NCI-H1930 (cell line): ENCODE measurements at regions not wholly inside any gene's neighbourhood (a gene's known extent, or its start where the extent isn't known, plus 50 kb on each side); places are given as distances from the start of the nearest gene placed in this dataset.

Source experiments
- DNase-seq, 2 experiments: peaks; one replicate each; lab custom pipeline; 2025; lab: John Stamatoyannopoulos, UW

- no peak for DNase-seq
Observed at GRCh38 chr7:42445691-42446090, 208.7 kb upstream of the GLI3 start.

- no peak for DNase-seq
Observed at GRCh38 chr7:42440951-42441350, 203.9 kb upstream of the GLI3 start.

DNA sequence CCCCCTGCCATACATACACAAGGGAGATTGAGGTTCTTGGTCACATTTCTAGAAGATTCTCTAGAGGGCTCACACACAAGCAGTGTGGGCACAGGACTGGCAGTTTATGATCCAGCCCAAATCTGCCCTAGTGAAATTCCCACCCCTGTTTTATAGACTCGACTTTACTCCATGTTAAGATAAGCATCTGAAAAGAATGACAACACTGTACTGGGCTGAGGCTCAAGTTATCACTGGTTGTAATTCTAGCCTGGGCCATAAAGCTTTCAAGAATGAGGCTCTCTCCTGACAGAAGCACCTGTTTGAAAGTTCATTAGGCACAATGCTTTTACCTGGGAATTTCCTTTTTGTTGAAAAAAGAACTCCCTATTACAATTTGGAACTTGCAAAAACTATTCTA is 195.6 kb upstream of the GLI3 start:
- no peak for DNase-seq

DNA sequence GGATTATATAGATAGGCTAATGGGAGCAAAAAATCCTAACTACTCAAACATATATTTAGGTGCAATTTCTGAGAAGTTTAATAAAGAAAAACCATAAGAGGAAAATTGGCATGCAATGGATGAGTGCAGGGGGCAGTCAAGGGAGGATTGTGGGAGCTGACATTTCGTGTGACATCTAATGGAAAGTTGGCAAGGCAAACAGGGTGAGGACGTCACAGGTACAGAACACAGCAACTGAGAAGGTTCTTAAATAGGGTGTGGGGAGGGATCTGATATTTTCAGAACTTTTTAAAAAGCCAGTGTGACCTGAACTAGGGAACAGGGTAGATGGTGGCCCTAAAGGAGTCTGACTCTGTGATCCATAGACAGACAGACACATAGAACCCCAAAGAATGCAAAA is 194.9 kb upstream of the GLI3 start:
- no peak for DNase-seq

- DNase-seq, result no peak
Observed at GRCh38 chr7:42429339-42429738, 192.3 kb upstream of the GLI3 start.

- DNase-seq, result no peak
Observed at GRCh38 chr7:42426163-42426562, 189.2 kb upstream of the GLI3 start.

GRCh38 chr7:42414941-42415505 is 178.0 kb upstream of the GLI3 start:
- no peak for DNase-seq

DNA sequence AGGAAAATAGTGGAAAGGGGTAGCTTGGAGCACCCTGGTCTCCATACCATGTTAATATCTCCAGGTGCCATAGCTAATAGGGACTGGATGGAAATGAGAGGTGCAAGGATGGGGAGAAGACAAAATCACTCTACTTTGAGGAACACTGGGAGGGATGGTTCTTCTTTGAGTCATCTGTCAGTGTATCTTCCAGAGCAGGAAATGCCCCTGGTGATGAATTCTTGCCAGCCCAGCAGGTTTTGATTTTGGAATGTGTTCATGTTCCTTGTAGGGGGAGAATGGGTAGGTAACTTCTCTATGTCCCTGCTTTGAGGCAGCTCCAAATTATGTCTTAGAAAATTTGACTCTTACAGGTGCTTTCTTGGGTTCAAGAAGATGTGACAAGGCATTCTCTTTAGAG is 177.0 kb upstream of the GLI3 start:
- no peak for DNase-seq

DNA sequence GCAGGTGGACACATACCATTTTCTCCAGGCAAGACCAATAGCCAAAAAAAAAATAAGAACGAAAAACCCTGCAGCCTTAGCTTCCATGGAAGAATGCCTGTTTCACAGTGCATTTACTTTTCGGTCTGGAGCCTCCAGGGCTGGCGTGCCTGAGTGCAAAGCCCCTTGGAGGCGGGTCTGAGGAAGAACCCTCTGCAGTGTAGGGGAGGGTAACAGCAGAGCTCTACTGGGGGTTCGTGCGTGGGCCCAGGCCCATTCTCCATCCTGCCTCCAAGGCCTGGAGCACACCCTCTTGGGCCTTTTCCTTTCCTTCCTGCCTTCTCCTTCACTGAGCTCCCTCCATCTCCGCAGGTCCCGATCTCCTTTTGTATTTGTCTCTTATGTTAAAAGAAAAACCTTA is 172.3 kb upstream of the GLI3 start:
- DNase-seq, result no peak

DNA sequence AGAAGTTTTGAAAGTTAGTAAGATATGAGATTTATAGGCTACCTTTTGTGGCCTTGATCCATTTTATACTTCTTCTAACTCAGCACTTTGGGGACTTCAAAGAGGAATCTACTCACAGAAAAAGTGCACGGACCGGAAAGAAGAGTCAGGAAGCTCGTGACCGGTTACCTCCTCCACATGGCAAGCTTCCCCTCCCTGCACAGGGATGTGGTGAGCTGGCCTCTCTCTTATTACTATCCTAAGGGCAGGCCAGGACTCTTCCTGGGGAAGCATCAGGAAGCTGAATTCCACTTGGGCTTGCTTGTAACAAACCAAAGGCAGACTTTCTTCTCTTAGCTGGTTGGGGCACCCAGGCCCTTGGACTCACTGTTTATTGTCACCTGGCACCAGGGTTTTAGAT is 170.8 kb upstream of the GLI3 start:
- no peak for DNase-seq

GRCh38 chr7:42407021-42407710 is 170.2 kb upstream of the GLI3 start:
- DNase-seq, result no peak

GRCh38 chr7:42406358-42406757 is 169.3 kb upstream of the GLI3 start:
- DNase-seq, result no peak

DNA sequence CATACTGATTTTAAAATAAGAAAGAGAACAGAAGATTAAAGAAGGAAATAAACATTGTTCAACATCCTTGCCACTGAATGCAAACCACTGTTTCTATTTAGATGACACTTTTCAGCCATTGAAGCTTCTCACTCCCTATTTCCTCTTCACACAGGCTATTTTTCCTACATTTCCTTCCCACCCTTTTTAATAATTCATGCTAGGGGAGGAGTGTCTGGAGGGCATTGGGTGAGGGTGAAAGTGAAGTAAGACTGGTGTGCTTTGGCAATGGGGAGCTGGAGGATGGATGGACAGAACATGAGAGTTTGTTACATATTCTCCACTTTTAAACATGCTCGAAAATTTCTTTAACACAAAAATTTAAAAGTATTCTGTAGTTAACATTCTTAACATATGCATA is 168.8 kb upstream of the GLI3 start:
- DNase-seq, result no peak

GRCh38 chr7:42403831-42404230 is 166.8 kb upstream of the GLI3 start:
- no peak for DNase-seq

GRCh38 chr7:42400961-42401360 is 164.0 kb upstream of the GLI3 start:
- DNase-seq, result no peak

GRCh38 chr7:42400211-42400772 is 163.3 kb upstream of the GLI3 start:
- no peak for DNase-seq

- DNase-seq, result no peak
Observed at GRCh38 chr7:42395607-42396006, 158.6 kb upstream of the GLI3 start.

DNA sequence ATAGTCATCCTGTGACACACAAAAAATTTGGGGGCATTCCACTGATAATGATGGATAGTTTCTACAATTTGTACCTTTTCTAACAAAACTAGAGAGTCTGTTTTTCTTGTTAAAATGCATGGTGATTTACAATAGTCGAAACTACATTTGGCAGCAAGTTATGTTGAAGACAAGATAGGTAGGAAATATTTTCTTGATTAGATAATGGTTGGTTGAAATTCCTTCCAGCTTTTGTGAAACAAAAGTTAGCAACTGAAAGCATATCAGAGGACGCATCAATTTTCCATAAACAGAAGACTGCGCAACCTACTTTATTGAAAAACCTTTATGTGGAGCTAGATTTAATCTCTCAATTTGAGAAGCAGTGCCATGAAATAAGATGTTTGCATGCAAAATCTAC is 155.8 kb upstream of the GLI3 start:
- no peak for DNase-seq

DNA sequence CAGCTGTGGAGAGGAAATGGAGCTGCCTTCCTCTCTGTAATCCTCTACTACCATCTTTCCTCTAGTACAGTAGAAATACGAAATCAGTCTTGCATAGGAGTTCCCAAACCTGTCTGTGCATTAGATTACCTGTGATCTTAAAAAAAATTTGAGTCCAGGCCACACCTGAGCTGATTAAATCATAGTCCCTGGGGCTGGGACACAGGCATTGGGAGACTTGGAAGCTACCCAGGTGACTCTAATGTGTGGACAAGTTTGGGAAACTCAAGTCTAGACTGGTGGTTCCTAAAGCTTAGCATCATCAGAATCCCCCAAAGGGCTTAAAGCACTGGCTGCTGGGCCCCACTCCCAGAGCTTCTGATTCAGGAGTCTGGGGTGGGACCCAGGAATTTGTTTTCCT is 152.7 kb upstream of the GLI3 start:
- DNase-seq, result no peak

DNA sequence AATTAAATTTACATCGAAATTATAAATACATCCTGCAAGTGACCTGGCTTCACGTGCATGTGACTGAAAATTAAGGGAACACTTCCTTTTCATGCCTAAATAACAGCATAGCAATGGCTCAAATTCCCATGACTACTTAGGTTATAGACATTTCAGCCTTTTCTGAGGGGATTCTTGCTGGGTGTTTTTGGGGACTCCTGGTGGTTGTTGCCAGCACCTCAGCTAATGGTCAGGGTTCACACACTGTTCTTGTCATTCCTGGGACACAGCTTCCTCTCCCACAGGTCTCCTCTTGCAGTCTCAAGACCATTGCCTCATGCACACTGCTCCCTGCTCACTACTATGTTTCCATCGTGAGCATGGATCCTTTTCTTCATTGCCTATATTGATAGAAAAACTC is 148.9 kb upstream of the GLI3 start:
- DNase-seq, result no peak

GRCh38 chr7:42381161-42381560 is 144.2 kb upstream of the GLI3 start:
- DNase-seq, result no peak

- no peak for DNase-seq
Observed at GRCh38 chr7:42380401-42380800, 143.4 kb upstream of the GLI3 start.

- DNase-seq, result no peak
Observed at GRCh38 chr7:42378149-42378548, 141.1 kb upstream of the GLI3 start.

GRCh38 chr7:42373285-42373684 is 136.3 kb upstream of the GLI3 start:
- no peak for DNase-seq
